Thoracic aorta (tissue), 2 donors: ENCODE measurements at regions not wholly inside any gene's neighbourhood (a gene's known extent, or its start where the extent isn't known, plus 50 kb on each side); places are given as distances from the start of the nearest gene placed in this dataset.

Experiments
- ATAC-seq: fragments of 150-250 bp; one replicate; pipeline ENCODE4 v1.8.0; 2017; ENCODE audit warnings: low read depth; ENCODE audit not compliant: insufficient number of reproducible peaks, low FRiP score
- DNase-seq: peaks from one replicate; pipeline ENCODE4 v3.0.0-alpha.2; 2020; ENCODE audit warnings: low spot score
- H3K27ac ChIP-seq, 2 donors: fragments of 200-600 bp; sonication (generic); 1 replicate in 1 of 2; 2 replicates in 1 of 2; pipeline ENCODE4 v1.5.1; 2016; ENCODE audit warnings: mild to moderate bottlenecking in 2 of 2, moderate library complexity in 2 of 2
- H3K27me3 ChIP-seq: fragments of 200-600 bp; sonication (generic); replicated peaks from 2 replicates; pipeline ENCODE4 v1.6.0; 2016; ENCODE audit warnings: mild to moderate bottlenecking; ENCODE audit not compliant: insufficient read depth
- H3K36me3 ChIP-seq: fragments of 200-600 bp; sonication (generic); one replicate; pipeline ENCODE4 v1.5.1; 2016
- H3K4me1 ChIP-seq, 2 donors: fragments of 200-600 bp; sonication (generic); 1 replicate in 1 of 2; 2 replicates in 1 of 2; pipeline versions ENCODE4 v1.5.1 to v1.6.0; 2016; ENCODE audit warnings: low read depth in 2 of 2, mild to moderate bottlenecking in 1 of 2; ENCODE audit not compliant: control insufficient read depth in 1 of 2
- H3K4me3 ChIP-seq: fragments of 200-600 bp; sonication (generic); 2 replicates; pipeline ENCODE4 v1.5.1; 2016; ENCODE audit warnings: mild to moderate bottlenecking
- H3K9me3 ChIP-seq: fragments of 200-600 bp; sonication (generic); 2 replicates; pipeline ENCODE4 v1.5.1; 2016
- TF ChIP-seq, protein P1 (sequence below): fragments of 200-600 bp; sonication (generic); IDR thresholded peaks from one replicate; pipeline ENCODE4 v1.5.1; 2019; ENCODE audit warnings: antibody characterized with exemption

DNA sequence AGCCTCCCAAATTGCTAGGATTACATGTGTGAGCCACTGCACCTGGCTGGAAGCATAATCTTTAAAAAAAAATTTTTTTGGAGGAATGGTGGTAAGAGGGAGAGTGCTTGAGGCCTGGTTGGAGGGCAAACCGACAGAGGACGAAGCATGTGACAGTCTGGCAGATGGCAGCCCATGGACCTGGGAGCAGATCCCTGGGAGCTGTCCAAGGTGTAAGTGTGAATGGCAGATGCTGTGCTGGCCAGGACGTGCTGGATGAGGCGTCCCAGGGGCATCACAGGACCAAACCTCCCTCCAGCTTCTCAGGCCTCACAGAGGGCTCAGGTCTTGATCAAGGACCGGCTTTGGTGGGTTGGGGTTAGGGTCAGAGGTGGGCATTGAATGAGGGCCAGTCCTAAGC lies 128.4 kb upstream of the NCOR2 start:
- no peak overlapping the region for H3K27ac ChIP-seq
- H3K36me3 ChIP-seq: no peaks in the 10 kb centered on the region
- DNase-seq: no peak
- ATAC-seq: no peak
- no peak overlapping the region for H3K4me3 ChIP-seq
- no peaks in the 10 kb centered on the region for H3K27me3 ChIP-seq
- peaks cover 17 to 60% of the 10 kb centered on the region in 2 donors for H3K4me1 ChIP-seq
- TF ChIP-seq, protein P1, sequence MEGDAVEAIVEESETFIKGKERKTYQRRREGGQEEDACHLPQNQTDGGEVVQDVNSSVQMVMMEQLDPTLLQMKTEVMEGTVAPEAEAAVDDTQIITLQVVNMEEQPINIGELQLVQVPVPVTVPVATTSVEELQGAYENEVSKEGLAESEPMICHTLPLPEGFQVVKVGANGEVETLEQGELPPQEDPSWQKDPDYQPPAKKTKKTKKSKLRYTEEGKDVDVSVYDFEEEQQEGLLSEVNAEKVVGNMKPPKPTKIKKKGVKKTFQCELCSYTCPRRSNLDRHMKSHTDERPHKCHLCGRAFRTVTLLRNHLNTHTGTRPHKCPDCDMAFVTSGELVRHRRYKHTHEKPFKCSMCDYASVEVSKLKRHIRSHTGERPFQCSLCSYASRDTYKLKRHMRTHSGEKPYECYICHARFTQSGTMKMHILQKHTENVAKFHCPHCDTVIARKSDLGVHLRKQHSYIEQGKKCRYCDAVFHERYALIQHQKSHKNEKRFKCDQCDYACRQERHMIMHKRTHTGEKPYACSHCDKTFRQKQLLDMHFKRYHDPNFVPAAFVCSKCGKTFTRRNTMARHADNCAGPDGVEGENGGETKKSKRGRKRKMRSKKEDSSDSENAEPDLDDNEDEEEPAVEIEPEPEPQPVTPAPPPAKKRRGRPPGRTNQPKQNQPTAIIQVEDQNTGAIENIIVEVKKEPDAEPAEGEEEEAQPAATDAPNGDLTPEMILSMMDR: no peak
- no peaks in the 10 kb centered on the region for H3K9me3 ChIP-seq

DNA sequence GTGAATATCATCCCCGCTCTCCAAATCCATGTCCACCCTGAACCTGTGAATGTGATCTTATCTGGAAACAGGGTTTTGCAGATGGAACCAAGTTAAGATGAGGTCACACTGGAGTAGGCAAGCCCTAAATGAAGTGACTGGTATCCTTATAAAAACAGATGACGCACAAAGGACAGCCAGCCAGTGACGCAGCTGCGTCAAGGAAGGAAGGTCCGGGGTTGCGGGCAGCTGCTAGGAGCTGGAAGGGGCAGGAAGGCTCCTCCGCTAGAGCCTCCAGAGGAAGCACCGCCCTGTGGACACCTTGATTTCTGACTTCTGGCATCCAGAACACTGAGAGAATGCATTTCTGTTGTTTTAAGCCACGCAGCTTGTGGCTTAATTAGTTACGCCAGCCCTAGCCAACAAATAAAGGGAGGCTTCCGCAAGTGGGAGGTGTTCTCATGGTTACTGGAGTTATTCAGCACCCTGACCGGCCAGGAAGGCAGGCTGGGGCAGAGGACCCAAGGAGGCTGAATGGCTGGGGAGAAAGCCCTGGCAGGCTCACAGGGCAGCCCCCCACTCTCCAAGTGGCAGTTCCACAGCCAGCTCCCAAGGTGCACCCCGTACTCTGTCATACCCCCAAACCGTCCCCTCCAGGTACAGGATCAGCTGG lies 127.6 kb upstream of the NCOR2 start:
- no peaks in the 10 kb centered on the region for H3K9me3 ChIP-seq
- TF ChIP-seq, protein P1: no peak
- no peak overlapping the region for H3K27ac ChIP-seq
- ATAC-seq (peak; percentile 18), DNase-seq (no peak)
- no peaks in the 10 kb centered on the region for H3K27me3 ChIP-seq
- no peaks in the 10 kb centered on the region for H3K36me3 ChIP-seq
- no peak overlapping the region for H3K4me3 ChIP-seq
- peaks cover 17 to 51% of the 10 kb centered on the region in 2 donors for H3K4me1 ChIP-seq

DNA sequence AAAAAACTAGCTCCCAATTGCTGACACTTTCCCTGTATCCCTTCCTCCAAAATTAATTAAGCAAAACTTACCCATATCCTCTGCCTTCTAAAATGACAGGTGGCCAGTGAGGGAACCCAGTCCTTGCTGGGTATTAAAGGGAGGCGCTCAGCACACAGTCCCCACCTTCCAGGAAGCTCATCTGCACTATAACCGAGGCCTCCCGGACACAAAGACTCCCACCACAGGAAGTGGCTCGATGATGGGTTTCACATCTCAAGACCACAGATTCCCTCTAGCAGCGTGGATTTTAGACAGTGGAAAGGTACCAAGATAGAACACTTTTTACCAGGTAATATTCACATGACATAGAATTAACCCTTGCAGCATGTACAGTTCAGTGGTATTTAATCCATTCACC lies 126.8 kb upstream of the NCOR2 start:
- Histone ChIP-seq H3K27me3 (no peaks in the 10 kb centered on the region), H3K4me3 (no peak overlapping the region), H3K36me3 (no peaks in the 10 kb centered on the region), H3K27ac (no peak overlapping the region), H3K4me1 (peaks cover 17 to 43% of the 10 kb centered on the region in 2 donors), H3K9me3 (no peaks in the 10 kb centered on the region)
- TF ChIP-seq, protein P1: no peak
- ATAC-seq (no peak), DNase-seq (no peak)

DNA sequence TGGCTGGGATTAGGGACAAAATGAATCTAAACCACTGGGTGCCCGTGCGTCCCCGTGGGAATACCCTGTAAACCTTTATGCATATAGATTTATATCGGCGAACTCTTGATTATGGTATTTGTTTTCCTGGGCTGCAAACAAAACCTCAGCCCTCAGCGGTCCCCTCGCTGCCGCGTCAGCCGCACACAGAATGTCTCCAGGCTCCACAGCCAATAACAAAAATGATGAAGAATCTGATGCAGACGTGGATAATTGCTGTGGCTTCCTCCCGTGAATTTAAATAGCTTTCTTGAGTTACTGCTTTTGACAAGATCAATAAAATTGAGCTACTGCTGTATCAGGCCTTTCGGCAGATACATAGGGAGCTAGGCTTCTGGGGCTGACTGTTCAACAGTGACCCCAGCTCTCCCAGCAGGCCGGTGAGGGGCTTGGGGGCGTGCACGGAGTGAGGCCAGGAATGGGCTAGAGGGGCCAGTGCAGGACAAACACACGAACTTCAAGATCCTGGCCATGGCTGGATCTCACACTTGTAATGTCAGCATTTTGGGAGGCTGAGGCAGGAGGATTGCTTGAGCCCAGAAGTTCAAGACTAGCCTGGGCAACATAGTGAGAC lies 125.8 kb upstream of the NCOR2 start:
- Histone ChIP-seq H3K9me3 (no peaks in the 10 kb centered on the region), H3K4me1 (peaks cover 10 to 39% of the 10 kb centered on the region in 2 donors), H3K27me3 (no peaks in the 10 kb centered on the region), H3K4me3 (no peak overlapping the region), H3K36me3 (no peaks in the 10 kb centered on the region), H3K27ac (no peak overlapping the region)
- TF ChIP-seq, protein P1: no peak
- DNase-seq (no peak), ATAC-seq (no peak)

DNA sequence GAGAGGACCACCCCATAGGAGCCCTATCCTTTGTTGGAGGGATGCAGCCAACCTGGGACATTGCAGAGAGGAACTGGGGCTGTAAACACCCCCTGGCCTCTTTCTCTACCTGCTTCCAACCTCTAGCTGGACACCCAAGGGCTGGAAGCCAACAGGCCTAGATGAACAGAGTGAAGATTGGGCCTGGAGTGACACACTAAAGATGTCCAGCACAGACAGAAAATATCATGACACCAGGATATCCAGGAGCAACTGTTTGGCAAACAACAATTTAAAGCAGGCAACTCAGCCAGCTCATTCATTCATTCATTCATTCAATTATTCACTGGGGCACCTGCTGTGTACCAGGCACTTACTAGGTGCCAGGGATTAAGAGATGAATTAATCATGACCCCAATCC lies 125.0 kb upstream of the NCOR2 start:
- Histone ChIP-seq H3K4me1 (peaks cover 10 to 39% of the 10 kb centered on the region in 2 donors), H3K27me3 (no peaks in the 10 kb centered on the region), H3K27ac (no peak overlapping the region), H3K9me3 (no peaks in the 10 kb centered on the region), H3K4me3 (no peak overlapping the region), H3K36me3 (no peaks in the 10 kb centered on the region)
- ATAC-seq: no peak
- no peak for DNase-seq
- TF ChIP-seq, protein P1: no peak
